ENCODE measurements at regions not wholly inside any gene's neighbourhood (a gene's known extent, or its start where the extent isn't known, plus 50 kb on each side); places are given as distances from the start of the nearest gene placed in this dataset.

DNA sequence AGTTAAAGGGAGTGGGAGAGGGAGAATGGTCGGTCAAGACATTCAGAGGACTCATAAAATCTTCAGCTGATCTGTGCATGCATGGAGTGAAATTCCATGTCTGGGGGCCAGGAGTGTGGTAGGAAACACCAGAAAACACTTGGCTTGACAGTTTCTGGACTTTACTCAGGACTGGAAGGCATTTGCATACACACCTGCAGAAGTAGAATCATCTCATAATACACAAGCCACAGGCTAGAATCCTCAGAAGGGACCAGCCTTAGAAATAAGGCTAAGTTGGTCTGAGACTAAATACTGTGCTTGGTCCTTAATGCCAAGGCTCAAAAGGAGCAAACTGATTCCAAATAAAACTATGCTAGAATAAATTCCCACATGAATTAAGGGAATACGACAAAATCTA is 328.1 kb upstream of the KITLG start:
- POLR2A ChIA-PET = no interaction called here
- no TSS peak for BruUV-seq (replicated peaks)
- peaks cover 47% of the 10 kb centered on the region for H3K9me3 Mint-ChIP-seq (ENCODE audit: unreplicated experiment)

GRCh38 chr12:88904705-88905104 is 324.4 kb upstream of the KITLG start:
- DNase-seq = no peak
- H3K36me3 ChIP-seq (ENCODE audit: control insufficient read depth, insufficient read depth, low read length) = no peaks in the 10 kb centered on the region
- no peak for TF ChIP-seq CTCF (IDR thresholded peaks at IDR 0.05; ENCODE audit: insufficient read depth in 1 of 2, low read depth in 1 of 2, low read length in 1 of 2, severe bottlenecking in 1 of 2, unreplicated experiment in 1 of 2)
- intact Hi-C loops (cut with micrococcal nuclease; ENCODE audit: unreplicated experiment) = no loop called here
- H3K4me3 ChIP-seq (ENCODE audit: low read depth, low read length) = no peak overlapping the region
- ChIA-PET POLR2A (no interaction called here), CTCF (no interaction called here)
- no peaks in the 10 kb centered on the region for H3K36me3 Mint-ChIP-seq (ENCODE audit: insufficient read depth, unreplicated experiment)
- H3K9me3 ChIP-seq = peaks cover 3% of the 10 kb centered on the region; the same call in 1 of the 2 replicates
- H3K4me3 Mint-ChIP-seq (ENCODE audit: unreplicated experiment) = no peak overlapping the region
- H3K9me3 Mint-ChIP-seq (ENCODE audit: unreplicated experiment) = peaks cover 22% of the 10 kb centered on the region
- no peaks in the 10 kb centered on the region for H3K27me3 ChIP-seq (replicated peaks; ENCODE audit: control insufficient read depth, insufficient read depth, low read length)
- H3K4me1 ChIP-seq = no peaks in the 10 kb centered on the region; the same call in 1 of the 2 replicates
- no peaks in the 10 kb centered on the region for H3K4me1 Mint-ChIP-seq (ENCODE audit: low read depth, unreplicated experiment)
- no TSS peak for BruUV-seq (replicated peaks)
- no peak overlapping the region for H3K27ac Mint-ChIP-seq (ENCODE audit: unreplicated experiment)
- H3K27me3 Mint-ChIP-seq (ENCODE audit: insufficient read depth, unreplicated experiment) = no peaks in the 10 kb centered on the region

More for the DNA sequence above, 328.1 kb upstream of the KITLG start:
- intact Hi-C loops (cut with micrococcal nuclease; ENCODE audit: unreplicated experiment) = no loop called here
- Mint-ChIP-seq H3K27me3 (ENCODE audit: insufficient read depth, unreplicated experiment) (no peaks in the 10 kb centered on the region), H3K36me3 (ENCODE audit: insufficient read depth, unreplicated experiment) (no peaks in the 10 kb centered on the region), H3K27ac (ENCODE audit: unreplicated experiment) (no peak overlapping the region), H3K4me3 (ENCODE audit: unreplicated experiment) (no peak overlapping the region), H3K4me1 (ENCODE audit: low read depth, unreplicated experiment) (no peaks in the 10 kb centered on the region)
- Histone ChIP-seq H3K36me3 (ENCODE audit: control insufficient read depth, insufficient read depth, low read length) (no peaks in the 10 kb centered on the region), H3K27me3 (replicated peaks; ENCODE audit: control insufficient read depth, insufficient read depth, low read length) (no peaks in the 10 kb centered on the region), H3K9me3 (peaks cover 4% of the 10 kb centered on the region), H3K4me3 (ENCODE audit: low read depth, low read length) (no peak overlapping the region), H3K4me1 (no peaks in the 10 kb centered on the region; the same call in 1 of the 2 replicates)
- CTCF ChIA-PET = no interaction called here
- no peak for TF ChIP-seq CTCF (IDR thresholded peaks at IDR 0.05; ENCODE audit: insufficient read depth in 1 of 2, low read depth in 1 of 2, low read length in 1 of 2, severe bottlenecking in 1 of 2, unreplicated experiment in 1 of 2)
- no peak for DNase-seq

GRCh38 chr12:88903333-88903732 is 323.1 kb upstream of the KITLG start:
- H3K36me3 ChIP-seq (ENCODE audit: control insufficient read depth, insufficient read depth, low read length) = no peaks in the 10 kb centered on the region
- no peak overlapping the region for H3K4me3 ChIP-seq (ENCODE audit: low read depth, low read length)
- ChIA-PET POLR2A (no interaction called here), CTCF (no interaction called here)
- no peaks in the 10 kb centered on the region for H3K4me1 Mint-ChIP-seq (ENCODE audit: low read depth, unreplicated experiment)
- peaks cover 10% of the 10 kb centered on the region for H3K9me3 Mint-ChIP-seq (ENCODE audit: unreplicated experiment)
- H3K36me3 Mint-ChIP-seq (ENCODE audit: insufficient read depth, unreplicated experiment) = no peaks in the 10 kb centered on the region
- H3K4me1 ChIP-seq = no peaks in the 10 kb centered on the region; the same call in 1 of the 2 replicates
- DNase-seq = no peak
- H3K9me3 ChIP-seq = no peaks in the 10 kb centered on the region
- BruUV-seq (replicated peaks) = no TSS peak
- no peak overlapping the region for H3K27ac Mint-ChIP-seq (ENCODE audit: unreplicated experiment)
- TF ChIP-seq CTCF (IDR thresholded peaks at IDR 0.05; ENCODE audit: insufficient read depth in 1 of 2, low read depth in 1 of 2, low read length in 1 of 2, severe bottlenecking in 1 of 2, unreplicated experiment in 1 of 2) = no peak
- H3K4me3 Mint-ChIP-seq (ENCODE audit: unreplicated experiment) = no peak overlapping the region
- no peaks in the 10 kb centered on the region for H3K27me3 ChIP-seq (replicated peaks; ENCODE audit: control insufficient read depth, insufficient read depth, low read length)
- no peaks in the 10 kb centered on the region for H3K27me3 Mint-ChIP-seq (ENCODE audit: insufficient read depth, unreplicated experiment)
- intact Hi-C loops (cut with micrococcal nuclease; ENCODE audit: unreplicated experiment) = no loop called here

Measured in Caco-2 (cell line).